ENCODE measurements at regions not wholly inside any gene's neighbourhood (a gene's known extent, or its start where the extent isn't known, plus 50 kb on each side); places are given as distances from the start of the nearest gene placed in this dataset.

- TF ChIP-seq CEBPB (IDR thresholded peaks at IDR 0.05) (no peak), REST (IDR thresholded peaks at IDR 0.05; ENCODE audit: low read depth) (no peak), TAF1 (IDR thresholded peaks at IDR 0.05; ENCODE audit: low read depth) (no peak), CREB1 (IDR thresholded peaks at IDR 0.05; ENCODE audit: low read depth) (no peak), EP300 (IDR thresholded peaks at IDR 0.05; ENCODE audit: borderline replicate concordance) (no peak), USF1 (IDR thresholded peaks at IDR 0.05) (no peak), TEAD4 (IDR thresholded peaks at IDR 0.05) (no peak)
Measured at GRCh38 chr2:200761266-200761665, 50.4 kb upstream of the BZW1 start.
